GM12875 (cell line): ENCODE measurements at regions not wholly inside any gene's neighbourhood (a gene's known extent, or its start where the extent isn't known, plus 50 kb on each side); places are given as distances from the start of the nearest gene placed in this dataset.

Experiments
- H3K4me3 ChIP-seq: one replicate; pipeline ENCODE4 v1.5.1; 2011; ENCODE audit warnings: low read depth, low read length, control low read depth
- TF ChIP-seq, protein P1 (sequence below): IDR thresholded peaks from 2 replicates; pipeline ENCODE4 v1.5.1; 2011; ENCODE audit warnings: low read depth, mild to moderate bottlenecking, control low read depth, inconsistent platforms, low read length, moderate library complexity, borderline replicate concordance; ENCODE audit not compliant: insufficient read depth

DNA sequence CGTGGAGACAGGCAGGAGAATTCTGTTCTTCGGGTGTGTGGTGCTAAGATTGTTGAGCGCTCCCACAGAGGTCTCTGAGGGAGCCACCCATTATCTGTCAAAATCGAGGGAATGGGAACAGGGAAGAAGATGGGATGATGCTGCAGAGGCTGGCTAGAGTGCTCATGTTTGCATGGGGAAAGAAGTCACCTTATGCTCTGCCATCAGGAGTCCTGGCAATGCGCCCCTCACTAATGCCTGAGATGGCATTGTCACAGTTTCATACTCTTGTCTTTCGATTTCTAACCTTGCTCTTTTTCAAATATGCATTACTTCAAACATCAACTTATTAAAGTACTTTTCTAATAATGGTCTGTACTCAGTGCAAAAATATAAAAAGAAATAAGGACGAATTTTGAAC, 463.3 kb upstream of the CELF4 start:
- no peak overlapping the region for H3K4me3 ChIP-seq
- TF ChIP-seq, protein P1, sequence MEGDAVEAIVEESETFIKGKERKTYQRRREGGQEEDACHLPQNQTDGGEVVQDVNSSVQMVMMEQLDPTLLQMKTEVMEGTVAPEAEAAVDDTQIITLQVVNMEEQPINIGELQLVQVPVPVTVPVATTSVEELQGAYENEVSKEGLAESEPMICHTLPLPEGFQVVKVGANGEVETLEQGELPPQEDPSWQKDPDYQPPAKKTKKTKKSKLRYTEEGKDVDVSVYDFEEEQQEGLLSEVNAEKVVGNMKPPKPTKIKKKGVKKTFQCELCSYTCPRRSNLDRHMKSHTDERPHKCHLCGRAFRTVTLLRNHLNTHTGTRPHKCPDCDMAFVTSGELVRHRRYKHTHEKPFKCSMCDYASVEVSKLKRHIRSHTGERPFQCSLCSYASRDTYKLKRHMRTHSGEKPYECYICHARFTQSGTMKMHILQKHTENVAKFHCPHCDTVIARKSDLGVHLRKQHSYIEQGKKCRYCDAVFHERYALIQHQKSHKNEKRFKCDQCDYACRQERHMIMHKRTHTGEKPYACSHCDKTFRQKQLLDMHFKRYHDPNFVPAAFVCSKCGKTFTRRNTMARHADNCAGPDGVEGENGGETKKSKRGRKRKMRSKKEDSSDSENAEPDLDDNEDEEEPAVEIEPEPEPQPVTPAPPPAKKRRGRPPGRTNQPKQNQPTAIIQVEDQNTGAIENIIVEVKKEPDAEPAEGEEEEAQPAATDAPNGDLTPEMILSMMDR = no peak

DNA sequence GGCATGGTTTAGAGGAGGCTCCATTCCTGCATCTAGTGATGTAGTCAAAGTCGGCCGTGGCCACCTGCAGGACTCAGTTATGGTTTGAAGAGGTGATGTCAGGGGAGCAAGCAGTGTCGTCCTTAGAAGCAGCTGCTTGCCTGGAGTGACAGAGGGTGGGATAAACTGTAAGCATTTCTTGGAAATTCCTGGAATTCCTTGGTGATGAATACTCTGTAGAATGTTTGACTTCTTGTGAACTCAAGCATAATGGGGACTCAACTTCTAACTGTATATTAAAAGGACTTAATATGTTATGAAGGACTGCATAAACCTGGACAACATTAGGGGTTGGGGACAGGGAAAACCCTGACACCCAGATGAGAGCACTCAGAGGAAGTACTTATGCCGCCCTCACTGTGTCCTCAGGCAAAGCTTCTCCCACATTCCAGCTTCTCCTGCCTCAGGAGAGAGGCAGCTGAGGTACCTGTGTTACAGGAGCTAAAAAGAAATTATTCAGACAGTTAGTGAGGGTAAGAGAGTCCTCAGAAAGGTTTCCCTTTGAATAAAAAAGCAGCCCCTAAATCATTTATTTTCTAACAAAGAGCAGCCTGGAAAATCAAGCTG, 459.9 kb upstream of the CELF4 start:
- no peak overlapping the region for H3K4me3 ChIP-seq
- TF ChIP-seq, protein P1 = no peak

DNA sequence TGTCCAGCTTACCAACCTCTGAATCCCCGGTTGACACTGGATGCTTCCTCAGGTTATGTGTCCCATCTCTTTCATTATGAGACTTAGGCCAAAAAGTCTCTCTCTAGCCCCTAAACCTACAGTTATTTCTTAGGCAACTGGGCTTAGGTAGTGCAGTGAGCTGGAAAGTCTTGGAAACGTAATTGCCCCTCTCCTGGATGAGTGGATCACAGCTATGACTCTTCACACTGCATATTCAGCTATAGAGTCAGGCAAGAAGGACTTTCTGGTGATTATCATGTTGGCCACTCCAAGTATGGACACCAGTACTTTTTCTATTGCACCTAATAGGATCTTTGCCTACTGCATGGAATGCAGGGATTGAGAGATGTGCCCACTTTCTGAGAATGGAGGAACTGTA, 458.3 kb upstream of the CELF4 start:
- TF ChIP-seq, protein P1 = no peak
- H3K4me3 ChIP-seq = no peak overlapping the region

DNA sequence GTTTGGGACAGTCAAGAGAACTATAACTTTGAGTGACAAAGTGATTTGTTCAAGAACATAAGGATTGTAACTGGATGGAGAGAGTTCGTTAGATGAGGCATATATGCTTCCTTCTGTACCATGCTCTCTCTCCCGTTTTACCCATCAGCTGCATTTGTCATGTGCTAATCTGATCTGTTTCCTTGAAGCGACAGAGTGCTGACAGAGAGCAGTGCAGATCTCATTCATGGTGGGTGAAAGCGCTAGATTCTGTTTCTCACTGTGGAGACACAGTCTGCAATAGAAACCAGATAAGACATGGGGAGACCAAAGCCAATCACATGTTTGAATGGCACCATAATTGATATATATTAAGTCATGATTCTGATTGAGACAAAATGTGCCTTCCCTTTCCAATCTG, 456.6 kb upstream of the CELF4 start:
- no peak overlapping the region for H3K4me3 ChIP-seq
- TF ChIP-seq, protein P1 = no peak

DNA sequence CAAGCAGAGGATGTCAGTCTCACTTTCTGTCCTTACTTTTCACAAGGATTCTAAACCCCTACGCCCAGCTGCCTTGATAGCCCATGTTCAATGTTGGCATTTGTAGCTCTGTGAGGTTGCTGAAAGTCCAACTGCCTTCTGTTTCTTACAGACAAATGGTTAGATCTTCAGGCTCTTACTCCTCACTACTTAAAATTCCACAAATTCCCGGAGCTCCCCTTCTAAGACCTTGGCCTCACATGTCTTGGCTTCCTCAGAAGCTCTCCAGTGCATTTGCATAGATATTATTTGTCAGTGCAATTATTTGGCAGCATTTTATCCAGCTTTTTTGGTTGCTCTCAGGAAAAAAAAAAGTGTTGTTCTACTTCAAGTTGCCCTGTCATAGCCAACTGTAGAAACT, 453.7 kb upstream of the CELF4 start:
- no peak overlapping the region for H3K4me3 ChIP-seq
- TF ChIP-seq, protein P1 = no peak

DNA sequence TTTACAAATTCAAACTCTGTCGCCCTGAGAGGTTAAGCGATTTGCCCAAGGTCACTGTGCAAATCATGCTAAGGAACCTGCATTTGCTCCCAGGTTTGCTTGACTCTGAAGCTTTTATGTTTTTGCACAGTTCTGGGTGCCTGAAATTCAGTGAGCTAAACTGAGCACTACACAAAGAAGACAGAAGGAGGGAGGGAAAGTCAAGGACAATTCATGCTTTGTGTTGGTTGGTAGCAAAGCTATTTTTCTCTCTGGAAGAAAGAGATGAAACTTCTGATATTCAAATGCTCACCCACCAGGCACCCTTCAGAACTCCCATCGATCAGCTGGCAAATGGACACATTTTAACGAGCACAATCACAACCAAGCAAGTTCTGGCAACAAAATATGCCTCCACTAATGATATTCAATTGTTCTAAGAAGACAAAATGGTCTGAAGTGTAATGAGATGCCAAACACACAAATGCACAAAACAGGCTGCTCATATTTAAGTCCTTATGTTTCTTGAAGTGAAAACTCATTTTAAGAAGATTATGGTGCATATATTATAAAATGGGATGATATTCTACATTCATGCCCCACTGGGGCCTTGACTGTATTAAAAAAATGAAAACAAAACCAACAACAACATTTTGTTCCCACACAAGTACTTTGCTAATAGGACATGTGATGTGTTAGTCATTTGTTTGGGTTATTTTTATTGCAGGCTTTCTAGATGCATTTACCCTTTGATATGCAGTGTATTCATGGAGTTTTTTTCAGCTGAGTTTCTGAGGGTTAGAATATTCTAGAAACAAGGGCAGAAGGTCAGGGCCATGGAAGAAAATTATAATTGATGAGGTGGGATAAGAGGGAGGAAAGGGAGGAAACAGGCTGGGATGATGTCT, 445.6 kb upstream of the CELF4 start:
- TF ChIP-seq, protein P1 = no peak
- no peak overlapping the region for H3K4me3 ChIP-seq

DNA sequence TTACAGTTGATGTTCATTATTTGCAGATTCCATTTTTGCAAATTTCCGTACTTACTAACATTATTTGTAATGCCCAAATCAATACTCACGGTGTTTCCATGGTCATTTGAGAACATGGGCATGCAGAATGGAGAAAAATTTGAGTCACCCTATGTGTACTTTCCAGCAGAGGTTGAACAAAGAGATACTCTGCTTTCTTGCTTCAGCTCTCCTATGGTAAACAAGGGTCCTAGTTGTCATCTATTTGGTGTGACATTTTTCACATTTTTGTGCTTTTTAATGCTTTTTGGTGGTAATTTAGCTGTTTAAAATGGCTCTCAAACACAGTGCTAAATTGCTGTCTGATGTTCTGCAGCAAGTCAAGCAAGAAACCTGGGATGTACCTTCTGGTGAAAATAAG, 444.4 kb upstream of the CELF4 start:
- H3K4me3 ChIP-seq = no peak overlapping the region
- TF ChIP-seq, protein P1 = no peak
